ENCODE measurements at regions not wholly inside any gene's neighbourhood (a gene's known extent, or its start where the extent isn't known, plus 50 kb on each side); places are given as distances from the start of the nearest gene placed in this dataset.

DNA sequence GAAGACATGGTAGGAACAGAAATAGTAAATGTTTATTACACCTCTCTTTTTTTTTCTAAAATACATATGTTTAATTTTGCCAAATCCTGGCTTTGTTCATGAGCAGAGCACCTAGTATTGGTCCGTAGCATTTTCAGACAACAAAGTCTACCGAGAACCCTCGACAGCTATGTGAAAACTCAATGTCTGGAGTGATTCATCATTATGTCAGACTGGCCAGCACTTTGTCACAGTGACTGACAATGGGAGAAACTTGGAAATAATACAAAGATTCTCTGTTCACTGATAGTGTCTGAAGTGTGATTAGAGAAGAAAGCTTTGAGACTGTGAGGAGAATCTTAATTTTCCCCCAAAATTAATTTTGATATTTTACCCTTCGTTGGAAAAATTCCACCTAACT lies 143.0 kb downstream of the HNMT start:
- no peak for DNase-seq
- intact Hi-C loops (cut with micrococcal nuclease): no loop called here
- no peaks in the 10 kb centered on the region for H3K36me3 ChIP-seq
- TF ChIP-seq, protein P1, sequence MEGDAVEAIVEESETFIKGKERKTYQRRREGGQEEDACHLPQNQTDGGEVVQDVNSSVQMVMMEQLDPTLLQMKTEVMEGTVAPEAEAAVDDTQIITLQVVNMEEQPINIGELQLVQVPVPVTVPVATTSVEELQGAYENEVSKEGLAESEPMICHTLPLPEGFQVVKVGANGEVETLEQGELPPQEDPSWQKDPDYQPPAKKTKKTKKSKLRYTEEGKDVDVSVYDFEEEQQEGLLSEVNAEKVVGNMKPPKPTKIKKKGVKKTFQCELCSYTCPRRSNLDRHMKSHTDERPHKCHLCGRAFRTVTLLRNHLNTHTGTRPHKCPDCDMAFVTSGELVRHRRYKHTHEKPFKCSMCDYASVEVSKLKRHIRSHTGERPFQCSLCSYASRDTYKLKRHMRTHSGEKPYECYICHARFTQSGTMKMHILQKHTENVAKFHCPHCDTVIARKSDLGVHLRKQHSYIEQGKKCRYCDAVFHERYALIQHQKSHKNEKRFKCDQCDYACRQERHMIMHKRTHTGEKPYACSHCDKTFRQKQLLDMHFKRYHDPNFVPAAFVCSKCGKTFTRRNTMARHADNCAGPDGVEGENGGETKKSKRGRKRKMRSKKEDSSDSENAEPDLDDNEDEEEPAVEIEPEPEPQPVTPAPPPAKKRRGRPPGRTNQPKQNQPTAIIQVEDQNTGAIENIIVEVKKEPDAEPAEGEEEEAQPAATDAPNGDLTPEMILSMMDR (IDR thresholded peaks at IDR 0.05; ENCODE audit: borderline replicate concordance): no peak
- no peaks in the 10 kb centered on the region for H3K4me1 ChIP-seq
- H3K9me3 ChIP-seq (replicated peaks): no peaks in the 10 kb centered on the region
- no peaks in the 10 kb centered on the region for H3K27me3 ChIP-seq (ENCODE audit: low read depth)
- no peak overlapping the region for H3K27ac ChIP-seq (replicated peaks)
- H3K4me3 ChIP-seq: no peak overlapping the region

DNA sequence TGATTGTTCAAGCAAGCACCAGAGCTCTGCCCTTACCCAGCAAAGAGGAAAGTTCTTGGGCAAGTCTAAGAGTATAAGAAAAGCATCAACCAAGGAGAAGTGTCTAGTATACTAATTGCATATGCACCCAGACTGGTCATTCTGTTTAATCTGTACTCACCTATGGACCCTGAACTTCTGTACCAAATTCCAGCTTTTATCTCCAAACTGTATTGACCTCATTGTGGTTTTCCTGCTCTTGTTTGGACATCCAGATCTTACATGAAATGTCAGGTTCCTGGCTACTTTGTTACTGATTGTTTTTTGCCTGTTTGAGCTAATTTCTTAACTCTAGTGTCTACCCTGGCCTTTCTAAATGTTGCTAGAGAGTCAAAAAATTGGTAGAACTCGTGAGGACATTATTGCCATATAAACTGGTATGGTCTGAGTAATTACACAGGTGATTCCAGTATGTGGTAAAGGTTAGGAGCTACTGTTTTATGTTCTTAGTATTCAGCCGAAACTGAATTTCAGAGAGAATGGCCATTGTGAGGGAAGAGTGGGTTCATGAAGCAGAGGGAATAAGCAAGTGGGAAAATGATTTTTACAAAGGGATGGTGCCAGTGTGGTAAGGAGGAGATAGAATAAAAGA lies 146.3 kb downstream of the HNMT start:
- intact Hi-C loops (cut with micrococcal nuclease): no loop called here
- Histone ChIP-seq H3K27ac (replicated peaks) (no peak overlapping the region), H3K27me3 (ENCODE audit: low read depth) (no peaks in the 10 kb centered on the region), H3K36me3 (no peaks in the 10 kb centered on the region), H3K4me1 (no peaks in the 10 kb centered on the region), H3K4me3 (no peak overlapping the region), H3K9me3 (replicated peaks) (peaks cover 11% of the 10 kb centered on the region)
- no peak for DNase-seq
- TF ChIP-seq, protein P1 (IDR thresholded peaks at IDR 0.05; ENCODE audit: borderline replicate concordance): no peak

DNA sequence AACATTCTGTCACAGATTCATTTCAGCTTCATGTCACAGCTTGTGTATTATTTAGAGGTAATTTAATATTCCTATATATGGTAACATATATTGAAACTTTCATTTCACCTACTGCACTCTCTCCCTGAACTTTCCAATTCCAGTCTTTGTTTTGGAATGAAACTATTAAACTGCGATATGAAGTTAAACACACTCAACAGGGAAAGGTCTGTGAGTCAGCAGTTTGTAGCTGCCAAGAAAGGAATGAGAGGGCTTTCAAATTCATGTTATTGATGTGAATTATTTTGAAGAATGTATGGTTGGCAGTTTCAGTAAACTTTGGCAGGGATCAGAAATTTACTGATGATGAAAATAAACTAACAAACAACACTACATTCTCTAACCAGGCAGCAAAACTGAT lies 148.3 kb downstream of the HNMT start:
- H3K36me3 ChIP-seq: no peaks in the 10 kb centered on the region
- no peak for DNase-seq
- intact Hi-C loops (cut with micrococcal nuclease): no loop called here
- no peaks in the 10 kb centered on the region for H3K4me1 ChIP-seq
- no peak overlapping the region for H3K27ac ChIP-seq (replicated peaks)
- no peaks in the 10 kb centered on the region for H3K27me3 ChIP-seq (ENCODE audit: low read depth)
- no peak overlapping the region for H3K4me3 ChIP-seq
- TF ChIP-seq, protein P1 (IDR thresholded peaks at IDR 0.05; ENCODE audit: borderline replicate concordance): no peak
- peaks cover 11% of the 10 kb centered on the region for H3K9me3 ChIP-seq (replicated peaks)

DNA sequence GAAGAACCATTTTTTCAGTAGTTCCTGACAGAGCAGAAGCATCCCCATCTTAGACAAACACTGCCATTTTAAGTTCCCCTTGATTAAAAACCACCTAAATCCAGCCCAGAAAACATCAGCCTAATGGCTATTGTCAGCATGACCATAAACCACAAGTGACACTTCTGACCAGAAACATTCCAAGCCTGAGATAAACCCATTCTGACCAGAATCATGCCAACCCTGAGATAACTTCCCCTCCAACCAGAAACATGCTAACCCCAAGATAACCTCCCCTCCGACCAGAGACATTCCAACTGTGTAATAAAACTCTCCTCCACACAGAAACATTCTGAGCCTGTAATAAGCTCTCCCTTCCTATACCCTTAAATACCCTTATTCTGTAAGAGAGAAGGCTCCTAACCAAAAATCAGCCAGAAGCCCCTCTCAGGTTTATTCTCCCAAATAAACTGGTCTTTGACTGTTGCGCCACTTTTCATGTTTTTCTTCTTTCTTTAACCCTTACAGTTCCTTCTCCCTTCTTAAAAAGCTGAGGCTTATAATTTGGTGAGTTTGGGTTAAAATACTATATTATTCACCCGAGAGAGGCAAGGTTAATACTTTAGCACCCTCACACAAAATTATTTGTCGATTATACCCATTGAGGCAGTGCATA lies 149.7 kb downstream of the HNMT start:
- H3K4me1 ChIP-seq: no peaks in the 10 kb centered on the region
- H3K27ac ChIP-seq (replicated peaks): no peak overlapping the region
- H3K27me3 ChIP-seq (ENCODE audit: low read depth): no peaks in the 10 kb centered on the region
- H3K4me3 ChIP-seq: no peak overlapping the region
- no peak for DNase-seq
- H3K9me3 ChIP-seq (replicated peaks): peaks cover 11% of the 10 kb centered on the region
- intact Hi-C loops (cut with micrococcal nuclease): no loop called here
- H3K36me3 ChIP-seq: no peaks in the 10 kb centered on the region
- TF ChIP-seq, protein P1 (IDR thresholded peaks at IDR 0.05; ENCODE audit: borderline replicate concordance): no peak

DNA sequence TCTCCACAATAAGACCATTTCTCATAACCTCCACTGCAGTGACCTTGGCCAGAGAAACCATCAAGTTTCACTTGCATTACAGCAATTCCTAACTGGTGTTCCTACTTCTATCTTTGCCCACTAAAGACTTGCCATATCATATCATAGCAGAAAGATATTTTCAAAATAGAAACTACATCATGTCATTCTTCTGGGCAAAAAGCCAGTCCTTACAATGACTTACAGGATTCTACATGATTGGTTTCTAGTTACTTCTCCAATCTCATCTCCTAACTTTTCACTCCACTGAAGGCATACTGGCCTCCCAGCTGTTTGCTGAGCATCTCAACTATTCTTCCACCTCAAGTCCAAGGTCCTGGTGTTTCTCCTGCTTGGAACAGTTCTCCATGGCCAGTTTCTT lies 151.4 kb downstream of the HNMT start:
- Histone ChIP-seq H3K27me3 (ENCODE audit: low read depth) (no peaks in the 10 kb centered on the region), H3K36me3 (no peaks in the 10 kb centered on the region), H3K4me1 (no peaks in the 10 kb centered on the region), H3K9me3 (replicated peaks) (peaks cover 11% of the 10 kb centered on the region), H3K27ac (replicated peaks) (no peak overlapping the region), H3K4me3 (no peak overlapping the region)
- intact Hi-C loops (cut with micrococcal nuclease): no loop called here
- DNase-seq: no peak
- TF ChIP-seq, protein P1 (IDR thresholded peaks at IDR 0.05; ENCODE audit: borderline replicate concordance): no peak

Measured in left ventricle myocardium inferior (tissue), 1 donor.